IMR-90 (cell line): ENCODE measurements at regions not wholly inside any gene's neighbourhood (a gene's known extent, or its start where the extent isn't known, plus 50 kb on each side); places are given as distances from the start of the nearest gene placed in this dataset.

ENCODE experiments used
- ATAC-seq: fragments of 200-7000 bp; cut with Tn5 transposase; 2 replicates; pipeline ENCODE4 v1.9.1; 2020; ENCODE audit warnings: low read depth, mild to moderate bottlenecking, moderate library complexity
- BruUV-seq: library from RNA; stranded (reverse); fragments of 400-500 nt; replicated peaks from 2 replicates; lab custom pipeline; 2021; lab: Mats Ljungman, UMichigan
- CTCF ChIA-PET: fragments of 300-600 bp; formaldehyde crosslinking; extraction: SDS; loops from one replicate; lab custom pipeline; 2021; ENCODE audit warnings: antibody characterized with exemption; lab: Yijun Ruan, JAX
- POLR2A ChIA-PET: fragments of 300-600 bp; sonication (Branson Sonifier 250); formaldehyde crosslinking; loops from one replicate; lab custom pipeline; 2022; ENCODE audit warnings: antibody characterized with exemption; ENCODE audit not compliant: unreplicated experiment; lab: Charles Lee
- DNase-seq: peaks from one replicate; pipeline ENCODE4 v3.0.0; 2013
- H2AFZ ChIP-seq: replicated peaks from 2 replicates; pipeline ENCODE3; 2013; ENCODE audit warnings: low read length, mild to moderate bottlenecking; ENCODE audit not compliant: poor library complexity
- H2AK5ac ChIP-seq: 2 replicates; pipeline ENCODE4 v1.6.1; 2013; ENCODE audit warnings: low read depth, low read length, inconsistent platforms
- H2AK9ac ChIP-seq: replicated peaks from 2 replicates; pipeline ENCODE3; 2013; ENCODE audit warnings: mild to moderate bottlenecking, low read depth, low read length, moderate library complexity; ENCODE audit not compliant: poor library complexity
- H2BK120ac ChIP-seq: 2 replicates; pipeline ENCODE4 v1.6.1; 2013; ENCODE audit warnings: low read depth, low read length, inconsistent platforms
- H2BK15ac ChIP-seq: 3 replicates; pipeline ENCODE4 v1.6.1; 2013; ENCODE audit warnings: low read depth, low read length, inconsistent platforms
- H2BK20ac ChIP-seq: 2 replicates; pipeline ENCODE4 v1.6.1; 2013; ENCODE audit warnings: low read depth, mild to moderate bottlenecking, inconsistent platforms, low read length, moderate library complexity
- H2BK5ac ChIP-seq: 2 replicates; pipeline ENCODE4 v1.6.1; 2013; ENCODE audit warnings: mild to moderate bottlenecking, low read depth, low read length, inconsistent platforms; ENCODE audit not compliant: poor library complexity, severe bottlenecking
- H3K14ac ChIP-seq: replicated peaks from 2 replicates; pipeline ENCODE4 v1.6.1; 2013; ENCODE audit warnings: low read depth, low read length, inconsistent platforms
- H3K18ac ChIP-seq: 2 replicates; pipeline ENCODE4 v1.6.1; 2013; ENCODE audit warnings: low read depth, low read length, control low read depth
- H3K23ac ChIP-seq: 2 replicates; pipeline ENCODE4 v1.6.1; 2013; ENCODE audit warnings: low read depth, low read length, inconsistent platforms
- H3K27ac ChIP-seq: 2 replicates; pipeline ENCODE4 v1.5.1; 2013; ENCODE audit warnings: mild to moderate bottlenecking, control low read depth, low read length; ENCODE audit not compliant: insufficient read depth
- H3K27me3 ChIP-seq: 2 replicates; pipeline ENCODE4 v1.6.1; 2013; ENCODE audit warnings: low read length; ENCODE audit not compliant: control insufficient read depth, insufficient read depth
- H3K36me3 ChIP-seq: 2 replicates; pipeline ENCODE4 v1.6.1; 2013; ENCODE audit warnings: low read length, mixed read lengths; ENCODE audit not compliant: control insufficient read depth, insufficient read depth
- H3K4ac ChIP-seq: 2 replicates; pipeline ENCODE4 v1.6.1; 2013; ENCODE audit warnings: low read depth, low read length, inconsistent platforms
- H3K4me1 ChIP-seq: 2 replicates; pipeline ENCODE4 v1.6.1; 2013; ENCODE audit warnings: low read length, mixed read lengths; ENCODE audit not compliant: control insufficient read depth, insufficient read depth
- H3K4me2 ChIP-seq: 2 replicates; pipeline ENCODE4 v1.6.1; 2013; ENCODE audit warnings: low read depth, mild to moderate bottlenecking, control low read depth, low read length, moderate library complexity
- H3K4me3 ChIP-seq: 2 replicates; pipeline ENCODE4 v1.5.1; 2013; ENCODE audit warnings: low read depth, mild to moderate bottlenecking, control low read depth, low read length, moderate library complexity; ENCODE audit not compliant: insufficient read depth
- H3K56ac ChIP-seq: 2 replicates; pipeline ENCODE4 v1.6.1; 2013; ENCODE audit warnings: low read length, inconsistent platforms; ENCODE audit not compliant: insufficient read depth; ENCODE audit errors: extremely low read depth
- H3K79me1 ChIP-seq, 2 experiments: 2 replicates each; pipeline ENCODE4 v1.6.1; 2013; ENCODE audit warnings: low read length in 2 of 2, inconsistent platforms in 1 of 2, low read depth in 1 of 2
- H3K9ac ChIP-seq: 2 replicates; pipeline ENCODE4 v1.6.1; 2013; ENCODE audit warnings: low read depth, low read length, control low read depth
- H3K9me1 ChIP-seq: 2 replicates; pipeline ENCODE4 v1.6.1; 2013; ENCODE audit warnings: low read length, inconsistent platforms; ENCODE audit not compliant: insufficient read depth
- H3K9me3 ChIP-seq: 2 replicates; pipeline ENCODE4 v1.6.1; 2013; ENCODE audit warnings: low read length; ENCODE audit not compliant: control insufficient read depth, insufficient read depth
- H4K20me1 ChIP-seq: 2 replicates; pipeline ENCODE4 v1.6.1; 2013; ENCODE audit warnings: low read length, inconsistent platforms; ENCODE audit not compliant: insufficient read depth
- H4K5ac ChIP-seq: 2 replicates; pipeline ENCODE4 v1.6.1; 2013; ENCODE audit warnings: mild to moderate bottlenecking, low read depth, low read length, control low read depth
- H4K8ac ChIP-seq, 2 experiments: 2 replicates each; pipeline ENCODE4 v1.6.1; 2013; ENCODE audit warnings: low read depth in 2 of 2, low read length in 2 of 2, control low read depth in 1 of 2, inconsistent platforms in 1 of 2
- H4K91ac ChIP-seq: 2 replicates; pipeline ENCODE4 v1.6.1; 2013; ENCODE audit warnings: low read depth, low read length, inconsistent platforms; ENCODE audit not compliant: insufficient read depth
- CEBPB ChIP-seq: IDR thresholded peaks from 2 replicates; pipeline ENCODE4 v1.6.1; 2012; ENCODE audit warnings: low read depth, low read length, improper control_type of control experiment
- CHD1 ChIP-seq: IDR thresholded peaks from 2 replicates; pipeline ENCODE4 v1.6.1; 2012; ENCODE audit warnings: low read depth, low read length, improper control_type of control experiment
- CTCF ChIP-seq: conservative IDR thresholded peaks from 2 replicates; pipeline ENCODE4 v1.5.1; 2012; ENCODE audit warnings: mild to moderate bottlenecking, low read depth, low read length, improper control_type of control experiment
- NFE2L2 ChIP-seq: fragments of 150-350 bp; IDR thresholded peaks from 2 replicates; pipeline ENCODE4 v1.6.1; 2016; ENCODE audit warnings: low read depth, mild to moderate bottlenecking, low read length
- POLR2A ChIP-seq: IDR thresholded peaks from 2 replicates; pipeline ENCODE4 v1.6.1; 2012; ENCODE audit warnings: mild to moderate bottlenecking, low read depth, low read length
- RAD21 ChIP-seq: IDR thresholded peaks from 2 replicates; pipeline ENCODE4 v1.6.1; 2012; ENCODE audit warnings: low read length, improper control_type of control experiment
- RCOR1 ChIP-seq: IDR thresholded peaks from 2 replicates; pipeline ENCODE4 v1.6.1; 2012; ENCODE audit warnings: mild to moderate bottlenecking, low read length, improper control_type of control experiment; ENCODE audit not compliant: insufficient replicate concordance
- RFX5 ChIP-seq: IDR thresholded peaks from 2 replicates; pipeline ENCODE4 v1.8.0; 2012; ENCODE audit warnings: low read depth, mild to moderate bottlenecking, low read length, moderate library complexity
- WGBS, 2 experiments: methylation state at CpG; one replicate each; pipeline versions ENCODE4 v1.1.5 to v1.1.7; 2013; ENCODE audit warnings: missing lambda C conversion rate in 2 of 2; ENCODE audit not compliant: insufficient read length in 1 of 2; ENCODE audit errors: extremely low coverage in 2 of 2; 5-methylcytosine and 5-hydroxymethylcytosine counted together
- dilution Hi-C: fragments of 300-500 bp; cut with HindIII; formaldehyde crosslinking; loops from one replicate; pipeline ENCODE4 v1.14.3; 2018; ENCODE audit warnings: low sequenced_read_pairs; ENCODE audit not compliant: unreplicated experiment
- in situ Hi-C: fragments of 300-500 bp; cut with MboI; formaldehyde crosslinking; loops from 3 replicates; pipeline ENCODE4 v1.14.3; 2019; ENCODE audit warnings: low sequenced_read_pairs, inconsistent platforms, mixed read lengths
- intact Hi-C: fragments of 100-400 bp; cut with micrococcal nuclease; formaldehyde crosslinking; loops from 2 replicates; pipeline ENCODE4 v1.10.0; 2022

GRCh38 chr15:29997499-29997898 lies 85.3 kb upstream of the GOLGA8J start:
- intact Hi-C loops (loop anchor here (5.0 kb wide), 1 partner anchor 35 kb away; no protein-coding TSS in a partner anchor), dilution Hi-C loops (no loop called here), in situ Hi-C loops (no loop called here)
- no peak overlapping the region for H2BK15ac ChIP-seq
- H3K27ac ChIP-seq: no peak overlapping the region
- H2BK120ac ChIP-seq: no peak overlapping the region
- H2AK9ac ChIP-seq: no peak overlapping the region
- H4K5ac ChIP-seq: no peak overlapping the region
- no peak overlapping the region for H2BK5ac ChIP-seq
- WGBS, 2 experiments: no CpG with 5 or more reads among the region's 6 CpGs
- no peak overlapping the region for H3K23ac ChIP-seq
- no peak overlapping the region for H3K9ac ChIP-seq
- CTCF ChIA-PET: no interaction called here
- no peaks in the 10 kb centered on the region for H3K79me1 ChIP-seq
- no peak overlapping the region for H3K4ac ChIP-seq
- DNase-seq (no peak), ATAC-seq (no peak)
- no peaks in the 10 kb centered on the region for H3K36me3 ChIP-seq
- no peak overlapping the region for H4K8ac ChIP-seq
- no peak overlapping the region for H3K56ac ChIP-seq
- H3K18ac ChIP-seq: no peak overlapping the region
- BruUV-seq: no TSS peak
- no peak overlapping the region for H3K4me2 ChIP-seq
- H3K14ac ChIP-seq: no peak overlapping the region
- no peak overlapping the region for H4K91ac ChIP-seq
- no peak overlapping the region for H2AFZ ChIP-seq
- H2AK5ac ChIP-seq: no peak overlapping the region
- H3K9me1 ChIP-seq: peaks cover 2% of the 10 kb centered on the region; the same call in 1 of the 2 replicates
- H4K20me1 ChIP-seq: no peaks in the 10 kb centered on the region
- TF ChIP-seq NFE2L2: no peak
- TF ChIP-seq RFX5: no peak
- no peak for TF ChIP-seq CHD1
- TF ChIP-seq RAD21: no peak
- TF ChIP-seq RCOR1: no peak
- no peak for TF ChIP-seq CTCF
- TF ChIP-seq CEBPB: no peak
- no peak for TF ChIP-seq POLR2A
- no peaks in the 10 kb centered on the region for H3K9me3 ChIP-seq
- H3K27me3 ChIP-seq: peaks cover 4% of the 10 kb centered on the region
- no peaks in the 10 kb centered on the region for H3K4me1 ChIP-seq
- POLR2A ChIA-PET: no interaction called here
- H3K4me3 ChIP-seq: no peak overlapping the region
- no peak overlapping the region for H2BK20ac ChIP-seq
